DOHH2 (cell line): ENCODE measurements at regions not wholly inside any gene's neighbourhood (a gene's known extent, or its start where the extent isn't known, plus 50 kb on each side); places are given as distances from the start of the nearest gene placed in this dataset.

Experiments used
- CTCF ChIP-seq: fragments of 200-600 bp; sonication (generic); IDR thresholded peaks from one replicate; pipeline ENCODE4 v1.5.1; 2014; ENCODE audit warnings: antibody characterized with exemption, mild to moderate bottlenecking, low read depth, low read length; ENCODE audit not compliant: poor library complexity, severe bottlenecking
- EZH2phosphoT487 ChIP-seq: fragments of 200-600 bp; sonication (generic); IDR thresholded peaks from 2 replicates; pipeline ENCODE4 v1.6.1; 2017; ENCODE audit warnings: borderline replicate concordance, mild to moderate bottlenecking, antibody characterized with exemption, low read length, moderate library complexity, mixed read lengths

GRCh38 chr2:16615246-16615645 lies 50.4 kb downstream of the CYRIA start:
- TF ChIP-seq CTCF (no peak), EZH2phosphoT487 (no peak)
